GM19397 (cell line): ENCODE measurements at regions not wholly inside any gene's neighbourhood (a gene's known extent, or its start where the extent isn't known, plus 50 kb on each side); places are given as distances from the start of the nearest gene placed in this dataset.
"Not testable (repeated sequence)": the region's sequence is repeated elsewhere in the genome, so short reads cannot be mapped to it uniquely, and the experiment has no call there.

Experiments used
- ATAC-seq: cut with Tn5 transposase; IDR thresholded peaks from one replicate; pipeline ENCODE4 v1.9.1; 2021; ENCODE audit warnings: mild to moderate bottlenecking, moderate library complexity; ENCODE audit not compliant: unreplicated experiment

DNA sequence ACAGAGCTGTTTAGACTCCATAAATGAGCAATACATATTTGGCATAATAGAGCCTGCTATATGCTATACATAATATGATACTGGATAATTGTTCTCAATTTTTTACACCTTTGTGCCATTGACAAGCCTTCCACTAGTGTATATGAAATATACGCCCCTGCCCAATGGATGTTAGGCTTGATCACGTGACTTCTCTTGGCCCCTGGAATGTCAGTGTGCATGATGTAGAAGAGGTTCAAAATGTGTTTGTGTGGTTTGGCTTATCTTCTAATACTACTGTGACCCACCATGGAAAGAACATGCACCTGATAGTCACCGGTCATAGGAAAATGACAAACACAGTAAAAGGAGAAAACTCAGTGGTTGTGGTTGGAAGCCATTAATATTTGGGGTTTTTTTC is 479.4 kb downstream of the PCDH20 start:
- ATAC-seq: no peak

DNA sequence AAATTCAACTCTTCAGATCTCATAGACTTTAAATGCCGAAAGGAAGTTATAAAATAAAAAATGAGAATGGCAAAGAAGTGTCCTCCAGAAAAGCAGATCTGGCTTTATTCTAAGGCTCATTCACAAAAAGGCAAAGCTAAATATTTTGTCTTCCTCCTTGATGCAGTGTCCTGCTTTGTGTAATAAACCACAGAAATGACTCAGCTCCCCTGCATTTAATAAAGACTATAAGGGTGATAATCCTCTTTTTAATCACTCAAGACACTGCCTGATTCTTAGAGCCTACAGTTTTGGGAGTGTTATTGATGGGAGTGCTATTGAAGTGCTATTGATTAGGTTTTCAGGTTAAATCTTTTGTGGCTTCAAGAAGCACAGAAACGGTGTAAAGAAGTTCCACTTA is 482.0 kb downstream of the PCDH20 start:
- no peak for ATAC-seq

GRCh38 chr13:60931858-60932546 is 483.6 kb downstream of the PCDH20 start:
- ATAC-seq: no peak

- no peak for ATAC-seq
Observed at GRCh38 chr13:60925686-60926085, 490.0 kb downstream of the PCDH20 start.

- no peak for ATAC-seq
Observed at GRCh38 chr13:60924856-60925255, 490.8 kb downstream of the PCDH20 start.

DNA sequence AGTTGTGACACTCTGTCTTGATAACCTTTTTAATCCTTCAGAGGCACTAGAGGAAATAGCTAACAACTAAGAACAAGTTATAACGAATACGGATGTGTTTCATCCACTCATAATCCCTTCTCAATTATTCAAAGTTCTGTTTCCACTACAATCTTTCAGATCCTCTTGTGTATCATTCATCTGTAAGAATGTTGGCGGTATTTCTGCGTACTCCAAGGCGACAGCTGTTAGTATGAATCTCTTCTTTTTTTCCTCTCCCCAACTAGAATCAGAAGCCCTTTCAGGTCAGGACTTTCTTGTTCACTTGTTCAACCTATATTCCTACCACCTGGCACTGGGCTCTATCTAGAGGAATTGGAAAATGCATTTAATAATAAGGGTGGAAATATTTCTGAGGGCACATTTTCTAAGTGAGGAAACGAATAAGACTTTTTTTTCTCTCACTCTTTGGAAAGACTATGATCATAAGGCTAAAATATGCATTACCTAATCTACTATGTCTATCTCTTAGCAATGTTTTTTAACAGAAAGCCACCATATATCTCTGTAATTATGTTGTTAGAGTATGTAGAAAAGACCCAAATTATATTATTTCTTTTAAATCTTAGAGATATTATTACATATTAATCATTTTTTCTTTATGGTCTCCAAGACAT is 492.9 kb downstream of the PCDH20 start:
- no peak for ATAC-seq

DNA sequence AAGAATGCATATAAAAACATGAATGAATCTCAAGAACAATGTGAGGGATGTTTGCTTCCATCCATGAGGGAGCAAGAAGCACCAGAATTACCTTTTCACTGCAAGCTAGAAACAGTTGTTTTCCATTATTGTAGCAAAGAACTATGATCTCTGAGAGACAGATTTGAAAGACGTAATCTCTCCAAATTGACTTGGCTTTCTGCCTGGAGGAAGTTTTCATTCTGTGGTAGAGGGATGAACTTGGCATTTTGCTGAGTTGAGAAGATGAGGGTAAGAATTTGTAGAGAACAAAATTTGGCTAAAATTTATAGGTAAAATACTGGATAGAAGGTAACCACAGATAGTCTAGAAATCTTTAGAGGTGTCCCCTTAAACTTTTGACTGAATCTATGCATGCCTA is 496.8 kb downstream of the TDRD3 start:
- ATAC-seq: no peak

- no peak for ATAC-seq
Observed at GRCh38 chr13:60887711-60888110, 490.7 kb downstream of the TDRD3 start.

- ATAC-seq: no peak
Observed at GRCh38 chr13:60881507-60881906, 484.5 kb downstream of the TDRD3 start.

DNA sequence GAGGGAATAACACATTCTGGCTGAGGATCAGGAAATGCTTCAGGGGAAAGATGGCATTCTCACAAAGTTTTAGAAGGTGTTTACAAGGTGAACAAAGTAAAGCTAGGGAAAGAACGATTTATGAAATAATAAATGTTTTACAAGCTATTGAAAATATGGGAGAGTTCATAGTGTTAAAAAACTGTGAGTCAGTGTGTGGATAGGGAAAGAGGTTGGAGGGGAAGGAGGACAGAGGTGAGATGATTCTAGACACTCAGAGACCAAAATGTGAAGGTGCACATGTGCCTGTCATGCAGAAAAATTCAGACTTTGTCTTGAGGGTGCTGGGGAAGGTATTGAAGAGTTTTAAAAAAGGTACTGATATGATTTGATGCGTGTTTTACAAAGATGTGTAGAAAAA is 476.1 kb downstream of the TDRD3 start:
- no peak for ATAC-seq

- ATAC-seq: no peak
Observed at GRCh38 chr13:60869941-60870613, 473.1 kb downstream of the TDRD3 start.

- no peak for ATAC-seq
Observed at GRCh38 chr13:60869225-60869624, 472.2 kb downstream of the TDRD3 start.

DNA sequence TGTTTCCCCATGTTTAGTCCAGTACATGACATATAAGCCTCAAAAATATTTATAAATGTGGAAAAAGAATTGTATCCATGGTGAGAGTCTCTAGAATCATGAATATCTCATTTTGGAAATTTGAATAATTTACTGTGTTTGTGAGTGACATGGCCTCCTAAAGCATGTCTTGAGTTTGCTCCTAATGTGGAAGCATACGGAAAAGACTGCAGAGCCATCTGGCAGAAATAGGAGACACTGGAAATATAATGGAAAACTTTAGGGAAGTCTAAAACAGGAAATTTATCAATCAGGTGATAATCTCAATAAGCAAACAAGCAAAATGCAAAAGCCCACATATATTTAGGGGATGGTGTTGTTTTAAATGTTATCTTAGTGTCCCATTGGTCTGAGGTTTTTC is 465.0 kb downstream of the TDRD3 start:
- ATAC-seq: no peak

- no peak for ATAC-seq
Observed at GRCh38 chr13:60857698-60858097, 460.7 kb downstream of the TDRD3 start.

- no peak for ATAC-seq
Observed at GRCh38 chr13:60852886-60853285, 455.9 kb downstream of the TDRD3 start.

- ATAC-seq: no peak
Observed at GRCh38 chr13:60851378-60851777, 454.4 kb downstream of the TDRD3 start.

DNA sequence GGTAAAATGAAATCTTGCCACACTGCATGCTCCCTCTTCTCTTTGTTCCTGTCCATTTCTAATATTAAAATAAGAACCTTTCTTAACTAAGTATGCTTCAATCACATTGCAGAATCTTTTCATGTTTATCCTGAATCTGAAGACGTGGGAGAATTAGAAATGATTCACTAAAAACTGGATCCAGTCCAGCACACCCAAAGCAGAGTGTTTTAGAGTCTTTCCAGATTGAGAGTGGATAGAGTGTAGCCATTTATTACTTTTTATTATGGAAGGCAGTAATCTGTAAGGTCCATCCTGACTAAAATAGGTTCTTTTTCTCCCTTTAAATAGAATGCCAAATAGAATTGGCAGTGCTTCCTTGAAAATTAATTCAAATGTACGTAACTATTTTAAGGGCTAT is 453.5 kb downstream of the TDRD3 start:
- ATAC-seq: no peak

GRCh38 chr13:60838581-60838980 is 441.6 kb downstream of the TDRD3 start:
- ATAC-seq: no peak

DNA sequence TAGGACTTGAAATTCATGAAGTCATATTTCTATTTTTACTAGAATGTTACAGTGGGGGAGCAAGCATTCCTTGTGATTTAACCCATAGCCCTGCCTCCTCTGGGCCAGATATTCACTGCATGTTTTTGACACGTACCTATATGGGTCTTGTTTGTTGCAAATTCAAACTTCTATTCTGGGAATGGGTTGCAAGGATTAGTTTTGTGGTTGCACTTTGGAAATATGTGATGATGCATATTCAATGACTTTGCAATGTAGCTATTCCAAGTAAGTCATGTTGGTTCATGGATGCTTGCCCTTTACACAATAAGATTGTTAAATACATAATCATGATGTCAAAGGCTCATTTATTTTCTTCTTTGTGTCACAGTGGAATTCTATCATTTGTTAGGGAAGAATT is 440.8 kb downstream of the TDRD3 start:
- ATAC-seq: no peak

GRCh38 chr13:60836821-60837220 is 439.8 kb downstream of the TDRD3 start:
- ATAC-seq: no peak

GRCh38 chr13:60811581-60811980 is 414.6 kb downstream of the TDRD3 start:
- no peak for ATAC-seq

- not testable (repeated sequence) for ATAC-seq
Observed at GRCh38 chr13:60805640-60806039, 408.6 kb downstream of the TDRD3 start.
